ENCODE measurements at regions not wholly inside any gene's neighbourhood (a gene's known extent, or its start where the extent isn't known, plus 50 kb on each side); places are given as distances from the start of the nearest gene placed in this dataset.

DNA sequence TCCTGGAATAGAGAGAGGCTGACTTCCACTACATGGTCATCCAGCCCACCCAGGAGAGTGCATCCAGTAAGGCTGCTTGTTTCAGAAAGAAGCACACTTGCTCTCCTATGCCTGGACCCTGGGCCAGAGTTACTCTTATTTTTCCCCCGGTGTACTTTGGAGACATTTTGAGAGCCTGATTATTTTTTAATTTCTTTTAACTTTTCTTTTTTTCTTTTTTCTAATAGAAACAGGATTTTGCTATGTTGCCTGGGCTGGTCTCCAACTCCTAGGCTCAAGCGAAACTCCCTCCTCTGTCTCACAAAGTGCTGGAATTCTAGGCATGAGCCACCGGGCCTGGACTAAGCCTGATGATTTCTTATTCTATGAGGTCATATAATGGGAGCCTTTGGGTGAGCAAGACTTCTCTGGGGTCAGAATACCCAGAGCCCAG lies 62.2 kb downstream of the RPL37A start:
- no peak for ATAC-seq
- H3K27ac Mint-ChIP-seq, result no peak overlapping the region
- no peaks in the 10 kb centered on the region for H3K36me3 Mint-ChIP-seq (ENCODE audit: low read depth)

More for the DNA sequence above, 62.2 kb downstream of the RPL37A start:
- Histone ChIP-seq H3K27me3 (ENCODE audit: insufficient read depth) (no peaks in the 10 kb centered on the region), H2AFZ (no peak overlapping the region), H3K9me2 (ENCODE audit: insufficient read depth) (peaks cover 16% of the 10 kb centered on the region; the same call in 1 of the 2 replicates), H3K4me3 (no peak overlapping the region), H3K79me2 (replicated peaks; ENCODE audit: insufficient read depth) (no peaks in the 10 kb centered on the region), H3K4me1 (ENCODE audit: insufficient read depth) (peaks cover 25% of the 10 kb centered on the region), H3K27ac (ENCODE audit: low read depth) (no peak overlapping the region), H3K36me3 (ENCODE audit: insufficient read depth) (no peaks in the 10 kb centered on the region), H3K4me2 (no peak overlapping the region), H4K20me1 (replicated peaks; ENCODE audit: insufficient read depth) (no peaks in the 10 kb centered on the region), H3F3A (replicated peaks; ENCODE audit: low read depth) (no peaks in the 10 kb centered on the region)
- peaks cover 37% of the 10 kb centered on the region for H3K4me1 Mint-ChIP-seq
- peaks cover 11% of the 10 kb centered on the region for H3K9me3 Mint-ChIP-seq
- no peak for TF ChIP-seq ZNF331 (CRISPR knock-in tag; IDR thresholded peaks at IDR 0.05; ENCODE audit: low read depth)
- no peak for TF ChIP-seq JUNB (IDR thresholded peaks at IDR 0.05; ENCODE audit: unreplicated experiment)
- TF ChIP-seq ZNF114 (CRISPR knock-in tag; IDR thresholded peaks at IDR 0.05), result no peak
- no peak for TF ChIP-seq ZNF462 (CRISPR knock-in tag; IDR thresholded peaks at IDR 0.05)
- no peak for TF ChIP-seq REST (IDR thresholded peaks at IDR 0.05; ENCODE audit: unreplicated experiment)
- TF ChIP-seq NANOG (IDR thresholded peaks at IDR 0.05; ENCODE audit: borderline replicate concordance), result no peak
- TF ChIP-seq EZH2 (IDR thresholded peaks at IDR 0.05; ENCODE audit: low read depth, unreplicated experiment), result no peak
- TF ChIP-seq CREB1 (CRISPR knock-in tag; IDR thresholded peaks at IDR 0.05; ENCODE audit: low read depth), result no peak
- TF ChIP-seq EZH2phosphoT487 (IDR thresholded peaks at IDR 0.05; ENCODE audit: unreplicated experiment), result no peak
- TF ChIP-seq, protein P1, sequence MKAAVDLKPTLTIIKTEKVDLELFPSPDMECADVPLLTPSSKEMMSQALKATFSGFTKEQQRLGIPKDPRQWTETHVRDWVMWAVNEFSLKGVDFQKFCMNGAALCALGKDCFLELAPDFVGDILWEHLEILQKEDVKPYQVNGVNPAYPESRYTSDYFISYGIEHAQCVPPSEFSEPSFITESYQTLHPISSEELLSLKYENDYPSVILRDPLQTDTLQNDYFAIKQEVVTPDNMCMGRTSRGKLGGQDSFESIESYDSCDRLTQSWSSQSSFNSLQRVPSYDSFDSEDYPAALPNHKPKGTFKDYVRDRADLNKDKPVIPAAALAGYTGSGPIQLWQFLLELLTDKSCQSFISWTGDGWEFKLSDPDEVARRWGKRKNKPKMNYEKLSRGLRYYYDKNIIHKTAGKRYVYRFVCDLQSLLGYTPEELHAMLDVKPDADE (IDR thresholded peaks at IDR 0.05), result no peak
- TF ChIP-seq POLR2AphosphoS5 (IDR thresholded peaks at IDR 0.05; ENCODE audit: low read depth), result no peak
- TF ChIP-seq, protein P2, sequence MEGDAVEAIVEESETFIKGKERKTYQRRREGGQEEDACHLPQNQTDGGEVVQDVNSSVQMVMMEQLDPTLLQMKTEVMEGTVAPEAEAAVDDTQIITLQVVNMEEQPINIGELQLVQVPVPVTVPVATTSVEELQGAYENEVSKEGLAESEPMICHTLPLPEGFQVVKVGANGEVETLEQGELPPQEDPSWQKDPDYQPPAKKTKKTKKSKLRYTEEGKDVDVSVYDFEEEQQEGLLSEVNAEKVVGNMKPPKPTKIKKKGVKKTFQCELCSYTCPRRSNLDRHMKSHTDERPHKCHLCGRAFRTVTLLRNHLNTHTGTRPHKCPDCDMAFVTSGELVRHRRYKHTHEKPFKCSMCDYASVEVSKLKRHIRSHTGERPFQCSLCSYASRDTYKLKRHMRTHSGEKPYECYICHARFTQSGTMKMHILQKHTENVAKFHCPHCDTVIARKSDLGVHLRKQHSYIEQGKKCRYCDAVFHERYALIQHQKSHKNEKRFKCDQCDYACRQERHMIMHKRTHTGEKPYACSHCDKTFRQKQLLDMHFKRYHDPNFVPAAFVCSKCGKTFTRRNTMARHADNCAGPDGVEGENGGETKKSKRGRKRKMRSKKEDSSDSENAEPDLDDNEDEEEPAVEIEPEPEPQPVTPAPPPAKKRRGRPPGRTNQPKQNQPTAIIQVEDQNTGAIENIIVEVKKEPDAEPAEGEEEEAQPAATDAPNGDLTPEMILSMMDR (conservative IDR thresholded peaks at IDR 0.05; ENCODE audit: low read depth in 2 of 2), result no peak
- no peak for DNase-seq (ENCODE audit: low spot score)
- H3K4me3 Mint-ChIP-seq, result no peak overlapping the region
- H3K27me3 Mint-ChIP-seq (ENCODE audit: insufficient read depth, low read depth, poor library complexity), result peaks cover 14% of the 10 kb centered on the region
